K562 (cell line): ENCODE measurements at regions not wholly inside any gene's neighbourhood (a gene's known extent, or its start where the extent isn't known, plus 50 kb on each side); places are given as distances from the start of the nearest gene placed in this dataset.

Experiments used
- ATAC-seq: fragments of 200-7000 bp; cut with Tn5 transposase; 3 replicates; pipeline ENCODE4 v1.9.1; 2020; ENCODE audit warnings: moderate library complexity
- BruUV-seq: library from RNA; stranded (reverse); fragments of 400-500 nt; replicated peaks from 2 replicates; lab custom pipeline; 2021; lab: Mats Ljungman, UMichigan
- CTCF ChIA-PET: fragments of 300-600 bp; formaldehyde crosslinking; extraction: SDS; loops from one replicate; lab custom pipeline; 2021; ENCODE audit warnings: low intra/inter-chr PET ratio; lab: Yijun Ruan, JAX
- POLR2A ChIA-PET: fragments of 300-600, 350-650 bp; sonication (Branson Sonifier 250); formaldehyde crosslinking; extraction: SDS; loops from one replicate; lab custom pipeline; 2021; ENCODE audit warnings: antibody characterized with exemption, inconsistent platforms; lab: Yijun Ruan, JAX
- DNase-seq, 4 experiments: peaks; one replicate each; pipeline versions ENCODE4 v3.0.0 to v3.0.0-alpha.2; 2011 to 2018; ENCODE audit warnings: low spot score in 3 of 4, mixed read lengths in 3 of 4; ENCODE audit errors: extremely low read depth in 1 of 4
- FAIRE-seq: peaks from 2 replicates; lab custom pipeline; 2011; peaks lifted over from hg19 to GRCh38; lab: Jason Lieb, UNC
- H2AFZ ChIP-seq: 2 replicates; pipeline ENCODE4 v1.6.0; 2011; ENCODE audit warnings: low read depth, low read length, control low read depth, inconsistent platforms
- H3K27ac ChIP-seq: fragments of 200-600 bp; 3 replicates; pipeline ENCODE4 v1.8.0; 2011; ENCODE audit warnings: low read depth, mild to moderate bottlenecking, control low read depth, inconsistent platforms, low read length, moderate library complexity, mixed read lengths; ENCODE audit errors: extremely low read depth
- H3K27me3 ChIP-seq, 2 experiments: fragments of 300-600 bp in 1 of 2; 2 replicates in 1 of 2; 3 replicates in 1 of 2; pipeline versions ENCODE4 v1.6.0 to v1.8.0; 2011; ENCODE audit warnings: inconsistent platforms in 2 of 2, low read length in 2 of 2, mild to moderate bottlenecking in 1 of 2, mixed read lengths in 1 of 2, moderate library complexity in 1 of 2; ENCODE audit not compliant: control insufficient read depth in 2 of 2, insufficient read depth in 2 of 2
- H3K36me3 ChIP-seq: fragments of 300-600 bp; 3 replicates; pipeline ENCODE4 v1.8.0; 2011; ENCODE audit warnings: mild to moderate bottlenecking, low read length, inconsistent platforms; ENCODE audit not compliant: control insufficient read depth, insufficient read depth
- H3K4me1 ChIP-seq, 2 experiments: fragments of 200-600 bp in 1 of 2; replicated peaks in 1 of 2; 2 replicates in 1 of 2; 3 replicates in 1 of 2; pipeline versions ENCODE4 v1.5.1 to v1.8.0; 2011; ENCODE audit warnings: inconsistent platforms in 2 of 2, low read length in 2 of 2, mild to moderate bottlenecking in 1 of 2, mixed read lengths in 1 of 2, moderate library complexity in 1 of 2; ENCODE audit not compliant: control insufficient read depth in 2 of 2, insufficient read depth in 2 of 2
- H3K4me2 ChIP-seq: 2 replicates; pipeline ENCODE4 v1.6.1; 2011; ENCODE audit warnings: low read length, control low read depth, inconsistent platforms, mixed read lengths; ENCODE audit not compliant: insufficient read depth
- H3K4me3 ChIP-seq: fragments of 200-600 bp; sonication (generic), shearing (Covaris generic); 2 replicates; pipeline ENCODE4 v1.5.1; 2016; ENCODE audit warnings: control low read depth, inconsistent platforms
- H3K79me2 ChIP-seq: fragments of 200-600 bp; 3 replicates; pipeline ENCODE4 v1.8.0; 2011; ENCODE audit warnings: low read length, inconsistent platforms; ENCODE audit not compliant: control insufficient read depth, insufficient read depth
- H3K9ac ChIP-seq, 2 experiments: 2 replicates each; pipeline versions ENCODE4 v1.6.0 to v1.6.1; 2011; ENCODE audit warnings: low read depth in 2 of 2, low read length in 2 of 2, control low read depth in 1 of 2, inconsistent platforms in 1 of 2, mild to moderate bottlenecking in 1 of 2, mixed read lengths in 1 of 2; ENCODE audit not compliant: insufficient read depth in 1 of 2
- H3K9me1 ChIP-seq: one replicate; pipeline ENCODE4 v1.6.0; 2011; ENCODE audit warnings: inconsistent platforms, mild to moderate bottlenecking, low read length, moderate library complexity; ENCODE audit not compliant: control insufficient read depth, insufficient read depth
- H3K9me3 ChIP-seq: replicated peaks from 2 replicates; pipeline ENCODE4 v1.5.1; 2011; ENCODE audit warnings: low read depth, low read length, inconsistent platforms; ENCODE audit not compliant: control insufficient read depth, insufficient read depth
- H4K20me1 ChIP-seq: replicated peaks from 2 replicates; pipeline ENCODE4 v1.6.1; 2011; ENCODE audit warnings: low read length, inconsistent platforms, mixed read lengths; ENCODE audit not compliant: control insufficient read depth, insufficient read depth
- BCOR ChIP-seq: fragments of 450-650 bp; IDR thresholded peaks from 2 replicates; pipeline ENCODE4 v1.6.1; 2016
- CHD1 ChIP-seq: fragments of 200-600 bp; sonication (generic); IDR thresholded peaks from one replicate; pipeline ENCODE4 v1.6.1; 2012; ENCODE audit warnings: mild to moderate bottlenecking, moderate library complexity, low read length, inconsistent platforms
- CUX1 ChIP-seq: fragments of 200-800 bp; sonication (Bioruptor generic); IDR thresholded peaks from 2 replicates; pipeline ENCODE4 v1.6.1; 2016; ENCODE audit warnings: missing genetic modification characterization, missing compliant biosample characterization
- FOXJ2 ChIP-seq: fragments of 200-800 bp; sonication (Bioruptor generic); IDR thresholded peaks from 2 replicates; pipeline ENCODE4 v1.6.1; 2016; ENCODE audit warnings: missing genetic modification characterization, missing compliant biosample characterization
- HBP1 ChIP-seq: fragments of 450-650 bp; formaldehyde crosslinking; IDR thresholded peaks from 2 replicates; pipeline ENCODE4 v1.4.0; 2022; ENCODE audit warnings: missing genetic modification characterization
- MXI1 ChIP-seq: IDR thresholded peaks from 2 replicates; pipeline ENCODE4 v1.6.1; 2011; ENCODE audit warnings: low read depth, mild to moderate bottlenecking, improper control_type of control experiment, low read length
- PRDM10 ChIP-seq: fragments of 450-650 bp; IDR thresholded peaks from 2 replicates; pipeline ENCODE4 v1.6.1; 2018; ENCODE audit not compliant: partially characterized antibody
- SP2 ChIP-seq: IDR thresholded peaks from 2 replicates; pipeline ENCODE4 v1.6.1; 2011; ENCODE audit warnings: mild to moderate bottlenecking, low read depth, low read length, moderate library complexity; ENCODE audit not compliant: poor library complexity, severe bottlenecking; ENCODE audit errors: extremely low read depth
- ZNF444 ChIP-seq: fragments of 250-450 bp; sonication (Bioruptor Pico); IDR thresholded peaks from 2 replicates; pipeline ENCODE4 v1.4.0; 2020; ENCODE audit warnings: mild to moderate bottlenecking, moderate library complexity
- ZNF511 ChIP-seq: sonication (generic); formaldehyde crosslinking; IDR thresholded peaks from 2 replicates; pipeline ENCODE4 v1.8.0; 2022; ENCODE audit warnings: mild to moderate bottlenecking, missing genetic modification reagents
- WGBS: fragments of 100-300 bp; shearing (Covaris generic); methylation state at CpG from one replicate; pipeline ENCODE4 v1.1.6; 2016; ENCODE audit warnings: low coverage, mixed read lengths; ENCODE audit not compliant: insufficient coverage; ENCODE audit errors: missing lambda C conversion rate; 5-methylcytosine and 5-hydroxymethylcytosine counted together
- in situ Hi-C: fragments of 300-500 bp; cut with MboI; formaldehyde crosslinking; loops from 4 replicates; pipeline ENCODE4 v1.15.0; 2018; ENCODE audit warnings: inconsistent platforms, mixed read lengths
- intact Hi-C: fragments of 100-400 bp; cut with micrococcal nuclease; formaldehyde crosslinking; loops from 2 replicates; pipeline ENCODE4 v1.14.2; 2022

- TF ChIP-seq MXI1 (no peak), HBP1 (CRISPR knock-in tag) (no peak), BCOR (no peak)
Observed at GRCh38 chr11:127873478-127873877, 713.9 kb downstream of the ETS1 start (continued).

- no peak overlapping the region for H3K4me3 ChIP-seq
- H3K4me2 ChIP-seq = no peak overlapping the region
- DNase-seq (no peak), ATAC-seq (no peak), FAIRE-seq (no peak)
- BruUV-seq = no TSS peak
- H3K36me3 ChIP-seq = no peaks in the 10 kb centered on the region
- H3K9ac ChIP-seq = no peak overlapping the region
- ChIA-PET POLR2A (no interaction called here), CTCF (no interaction called here)
- H4K20me1 ChIP-seq = no peaks in the 10 kb centered on the region
- no peaks in the 10 kb centered on the region for H3K9me1 ChIP-seq
- H3K27me3 ChIP-seq = no peaks in the 10 kb centered on the region
- WGBS = 0% methylated on average over 1 of the region's 1 CpG
- H2AFZ ChIP-seq = no peak overlapping the region
- no peak overlapping the region for H3K27ac ChIP-seq
- in situ Hi-C loops = no loop called here
- intact Hi-C loops = no loop called here
- H3K9me3 ChIP-seq = no peaks in the 10 kb centered on the region
- no peaks in the 10 kb centered on the region for H3K79me2 ChIP-seq
- no peaks in the 10 kb centered on the region for H3K4me1 ChIP-seq
- TF ChIP-seq PRDM10 = no peak
- TF ChIP-seq CHD1 = no peak
- no peak for TF ChIP-seq CUX1 (CRISPR knock-in tag)
- no peak for TF ChIP-seq ZNF511 (CRISPR knock-in tag)
- no peak for TF ChIP-seq ZNF444
- no peak for TF ChIP-seq SP2
- TF ChIP-seq FOXJ2 (tag) = no peak
Observed at GRCh38 chr11:127866109-127866508, 721.2 kb downstream of the ETS1 start.
